ENCODE measurements at regions not wholly inside any gene's neighbourhood (a gene's known extent, or its start where the extent isn't known, plus 50 kb on each side); places are given as distances from the start of the nearest gene placed in this dataset.
"Not testable (repeated sequence)": the region's sequence is repeated elsewhere in the genome, so short reads cannot be mapped to it uniquely, and the experiment has no call there.

DNA sequence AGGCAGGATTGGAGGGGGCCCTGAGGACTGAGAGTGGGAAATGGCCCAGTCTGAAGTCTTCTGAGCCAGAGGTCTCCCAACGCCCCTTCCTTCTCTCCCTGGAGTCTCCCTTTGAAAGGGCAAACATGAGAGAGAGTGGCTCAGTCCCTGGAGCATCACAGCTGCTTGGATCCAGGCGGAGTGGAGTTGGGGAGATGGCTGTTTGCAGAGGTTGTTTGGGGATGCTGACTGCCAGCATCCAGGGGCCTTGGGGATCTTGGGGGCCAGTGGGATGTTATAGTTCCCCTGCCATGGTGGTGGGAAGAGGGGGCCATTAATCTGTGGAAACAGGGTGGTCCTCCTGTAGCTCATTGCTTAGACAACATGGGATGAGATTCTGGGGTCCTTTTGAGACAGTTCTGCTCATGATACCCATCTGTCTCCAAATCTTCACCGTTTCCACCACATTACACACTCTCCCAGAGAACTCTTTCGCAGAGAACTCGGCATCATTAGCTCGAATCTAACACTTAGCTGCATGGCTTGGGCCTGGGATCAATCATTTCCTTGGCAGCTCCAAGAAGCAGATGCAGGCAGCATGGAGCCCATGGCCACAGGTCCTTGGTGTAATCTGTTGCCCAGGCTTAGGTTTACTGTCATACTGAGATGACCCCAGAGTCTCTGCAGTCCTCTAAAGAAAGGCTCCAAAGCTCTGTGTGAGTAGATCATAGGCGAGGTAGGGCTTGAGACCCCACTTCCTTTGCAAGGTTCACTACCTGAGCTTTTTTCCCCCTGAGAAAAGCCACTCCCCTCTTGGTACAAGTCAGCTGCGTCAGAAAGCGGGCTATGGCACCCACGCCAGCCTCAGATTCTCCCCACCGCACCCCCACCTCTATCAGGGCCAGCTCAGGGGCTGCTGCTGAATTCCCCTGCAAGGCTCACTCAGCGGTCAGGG lies 54.4 kb upstream of the SH3PXD2B start:
- intact Hi-C loops (cut with DNase I): no loop called here
- H3K36me3 ChIP-seq: no peaks in the 10 kb centered on the region
- H3K27me3 ChIP-seq: no peaks in the 10 kb centered on the region
- no peak overlapping the region for H3K4me3 ChIP-seq
- TF ChIP-seq, protein P1, sequence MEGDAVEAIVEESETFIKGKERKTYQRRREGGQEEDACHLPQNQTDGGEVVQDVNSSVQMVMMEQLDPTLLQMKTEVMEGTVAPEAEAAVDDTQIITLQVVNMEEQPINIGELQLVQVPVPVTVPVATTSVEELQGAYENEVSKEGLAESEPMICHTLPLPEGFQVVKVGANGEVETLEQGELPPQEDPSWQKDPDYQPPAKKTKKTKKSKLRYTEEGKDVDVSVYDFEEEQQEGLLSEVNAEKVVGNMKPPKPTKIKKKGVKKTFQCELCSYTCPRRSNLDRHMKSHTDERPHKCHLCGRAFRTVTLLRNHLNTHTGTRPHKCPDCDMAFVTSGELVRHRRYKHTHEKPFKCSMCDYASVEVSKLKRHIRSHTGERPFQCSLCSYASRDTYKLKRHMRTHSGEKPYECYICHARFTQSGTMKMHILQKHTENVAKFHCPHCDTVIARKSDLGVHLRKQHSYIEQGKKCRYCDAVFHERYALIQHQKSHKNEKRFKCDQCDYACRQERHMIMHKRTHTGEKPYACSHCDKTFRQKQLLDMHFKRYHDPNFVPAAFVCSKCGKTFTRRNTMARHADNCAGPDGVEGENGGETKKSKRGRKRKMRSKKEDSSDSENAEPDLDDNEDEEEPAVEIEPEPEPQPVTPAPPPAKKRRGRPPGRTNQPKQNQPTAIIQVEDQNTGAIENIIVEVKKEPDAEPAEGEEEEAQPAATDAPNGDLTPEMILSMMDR (IDR thresholded peaks at IDR 0.05): no peak
- TF ChIP-seq POLR2A (IDR thresholded peaks at IDR 0.05): no peak
- WGBS, 2 donors: 80 to 88% methylated on average over 1 to 5 of the region's 12 CpGs
- peaks cover 0 to 17% (median 0%) of the 10 kb centered on the region in 3 donors for H3K9me3 ChIP-seq
- peaks cover 0 to 21% (median 14%) of the 10 kb centered on the region in 3 donors for H3K4me1 ChIP-seq
- H3K27ac ChIP-seq: peak overlapping the region in 2 of 4 donors; percentile 53 to 59
- DNase-seq: no peak

DNA sequence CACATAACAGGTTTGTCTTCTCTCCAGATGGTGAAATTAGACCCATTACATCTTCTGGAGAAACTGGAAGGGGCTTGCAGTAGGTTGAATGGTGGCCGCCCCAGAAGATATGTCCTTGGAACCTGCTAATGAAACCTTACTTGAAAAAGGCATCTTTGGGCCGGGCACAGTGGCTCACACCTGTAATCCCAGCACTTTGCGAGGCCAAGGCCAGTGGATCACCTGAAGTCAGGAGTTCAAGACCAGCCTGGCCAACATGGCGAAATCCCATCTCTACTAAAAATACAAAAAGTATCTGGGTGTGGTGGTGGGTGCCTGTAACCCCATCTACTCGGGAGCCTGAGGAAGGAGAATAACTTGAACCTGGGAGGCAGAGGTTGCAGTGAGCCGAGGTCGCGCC lies 53.2 kb upstream of the SH3PXD2B start:
- Histone ChIP-seq H3K9me3 (peaks cover 0 to 10% (median 0%) of the 10 kb centered on the region in 3 donors), H3K4me1 (peaks cover 0 to 34% (median 17%) of the 10 kb centered on the region in 3 donors)
- H3K27ac ChIP-seq; DNase-seq; H3K27me3 ChIP-seq; H3K4me3 ChIP-seq; intact Hi-C loops (cut with DNase I); H3K36me3 ChIP-seq: not testable (repeated sequence)
- WGBS, 2 donors: 79 to 82% methylated on average over 7 to 8 of the region's 8 CpGs

DNA sequence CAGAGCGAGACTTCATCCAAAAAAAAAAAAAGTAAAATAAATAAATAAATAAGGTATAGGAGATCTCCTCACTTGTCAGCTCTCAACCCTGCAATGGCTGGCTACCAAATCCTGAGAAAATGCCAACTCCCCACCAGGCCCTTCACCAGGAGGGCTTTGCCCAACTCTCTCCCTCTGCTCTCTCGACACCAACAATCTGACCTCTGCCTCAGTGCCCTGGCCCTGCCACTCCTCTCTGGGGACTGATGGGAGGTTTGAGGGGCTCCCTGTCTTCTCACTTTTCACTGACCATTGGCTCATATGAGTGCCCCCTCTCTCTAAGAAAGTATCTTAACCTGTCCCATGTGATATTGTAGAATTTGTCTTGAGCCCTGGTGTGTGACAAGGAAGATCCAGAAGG lies 52.6 kb upstream of the SH3PXD2B start:
- TF ChIP-seq, protein P1 (IDR thresholded peaks at IDR 0.05): no peak
- TF ChIP-seq POLR2A (IDR thresholded peaks at IDR 0.05): no peak
- no peak for DNase-seq
- WGBS, 2 donors: 87 to 89% methylated on average over 2 of the region's 2 CpGs

DNA sequence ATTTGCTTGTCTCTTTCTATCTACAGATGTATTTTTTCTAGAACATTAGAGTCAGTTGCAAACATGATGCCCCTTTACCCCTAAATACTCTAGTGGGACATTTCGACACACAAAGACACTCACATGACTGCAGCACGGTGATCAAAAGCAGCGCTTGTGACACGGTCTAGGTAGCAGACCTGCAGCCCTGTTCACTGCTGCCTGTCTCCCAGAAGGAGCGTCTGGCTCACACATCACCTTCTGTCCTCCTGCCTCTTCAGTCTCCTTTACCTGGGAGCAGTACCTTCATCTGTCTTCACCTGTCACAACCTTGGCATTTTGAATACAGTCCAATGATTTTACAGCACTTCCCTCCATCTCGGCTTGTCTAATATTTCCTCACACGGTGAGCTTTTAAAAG lies 51.9 kb upstream of the SH3PXD2B start:
- Histone ChIP-seq H3K4me1 (peaks cover 0 to 36% (median 17%) of the 10 kb centered on the region in 3 donors), H3K36me3 (no peaks in the 10 kb centered on the region), H3K27ac (no peak overlapping the region), H3K27me3 (no peaks in the 10 kb centered on the region), H3K9me3 (no peaks in the 10 kb centered on the region), H3K4me3 (no peak overlapping the region)
- DNase-seq: no peak
- 66 to 67% methylated on average over 6 to 7 of the region's 7 CpGs for WGBS, 2 donors
- intact Hi-C loops (cut with DNase I): no loop called here
- no peak for TF ChIP-seq POLR2A (IDR thresholded peaks at IDR 0.05)
- TF ChIP-seq, protein P1 (IDR thresholded peaks at IDR 0.05): no peak

More for the DNA sequence above, 52.6 kb upstream of the SH3PXD2B start:
- peaks cover 0 to 36% (median 17%) of the 10 kb centered on the region in 3 donors for H3K4me1 ChIP-seq
- no peak overlapping the region for H3K27ac ChIP-seq
- H3K4me3 ChIP-seq: no peak overlapping the region
- H3K9me3 ChIP-seq: peaks cover 0 to 5% (median 0%) of the 10 kb centered on the region in 3 donors
- intact Hi-C loops (cut with DNase I): no loop called here
- no peaks in the 10 kb centered on the region for H3K27me3 ChIP-seq
- H3K36me3 ChIP-seq: no peaks in the 10 kb centered on the region

DNA sequence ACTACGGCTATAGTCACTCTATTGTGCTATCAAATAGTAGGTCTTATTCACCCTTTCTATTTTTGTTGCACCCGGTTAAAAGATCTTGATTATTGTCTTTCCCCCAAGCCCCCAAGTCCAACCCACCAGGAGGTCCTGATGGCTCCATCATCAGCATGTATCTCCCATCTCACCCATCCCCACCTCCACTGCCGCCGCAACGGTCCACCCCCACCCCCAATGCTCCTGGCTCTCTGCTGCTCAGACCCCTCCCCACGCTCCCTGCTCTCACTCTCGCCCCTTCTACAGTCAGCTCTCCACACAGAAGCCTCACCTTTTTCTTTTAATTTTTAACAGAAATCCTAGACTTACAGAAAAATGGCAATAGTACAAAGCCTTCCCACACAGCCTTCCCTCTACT lies 51.5 kb upstream of the SH3PXD2B start:
- no peak for DNase-seq

More for the DNA sequence above, 51.5 kb upstream of the SH3PXD2B start:
- H3K27ac ChIP-seq: no peak overlapping the region
- peaks cover 0 to 36% (median 17%) of the 10 kb centered on the region in 3 donors for H3K4me1 ChIP-seq
- intact Hi-C loops (cut with DNase I): no loop called here
- no peaks in the 10 kb centered on the region for H3K9me3 ChIP-seq
- TF ChIP-seq, protein P1 (IDR thresholded peaks at IDR 0.05): no peak
- TF ChIP-seq POLR2A (IDR thresholded peaks at IDR 0.05): no peak
- no peaks in the 10 kb centered on the region for H3K36me3 ChIP-seq
- H3K4me3 ChIP-seq: no peak overlapping the region
- H3K27me3 ChIP-seq: no peaks in the 10 kb centered on the region
- WGBS, 2 donors: 83 to 94% methylated on average over 7 of the region's 7 CpGs

Data from esophagus squamous epithelium (tissue), 5 donors.